Gastroesophageal sphincter (tissue), 3 donors: ENCODE measurements at regions not wholly inside any gene's neighbourhood (a gene's known extent, or its start where the extent isn't known, plus 50 kb on each side); places are given as distances from the start of the nearest gene placed in this dataset.

ENCODE experiments used
- CTCF ChIP-seq, 4 experiments: fragments of 200-600 bp in 2 of 4; fragments of 450-650 bp in 2 of 4; sonication (generic) in 1 of 4; IDR thresholded peaks; one replicate each; pipeline ENCODE4 v1.5.1; 2017 to 2019; ENCODE audit warnings: antibody characterized with exemption in 4 of 4, mild to moderate bottlenecking in 2 of 4, moderate library complexity in 2 of 4
- EP300 ChIP-seq: sonication (generic); formaldehyde crosslinking; IDR thresholded peaks from one replicate; pipeline ENCODE4 v1.6.1; 2017; ENCODE audit warnings: antibody characterized with exemption, mild to moderate bottlenecking
- POLR2A ChIP-seq, 2 donors: fragments of 450-650 bp; IDR thresholded peaks; one replicate each; pipeline ENCODE4 v1.6.1; 2017; ENCODE audit warnings: antibody characterized with exemption in 2 of 2, mild to moderate bottlenecking in 2 of 2, moderate library complexity in 1 of 2
- POLR2AphosphoS5 ChIP-seq: sonication (generic); formaldehyde crosslinking; IDR thresholded peaks from one replicate; pipeline ENCODE4 v1.6.1; 2017; ENCODE audit warnings: antibody characterized with exemption

DNA sequence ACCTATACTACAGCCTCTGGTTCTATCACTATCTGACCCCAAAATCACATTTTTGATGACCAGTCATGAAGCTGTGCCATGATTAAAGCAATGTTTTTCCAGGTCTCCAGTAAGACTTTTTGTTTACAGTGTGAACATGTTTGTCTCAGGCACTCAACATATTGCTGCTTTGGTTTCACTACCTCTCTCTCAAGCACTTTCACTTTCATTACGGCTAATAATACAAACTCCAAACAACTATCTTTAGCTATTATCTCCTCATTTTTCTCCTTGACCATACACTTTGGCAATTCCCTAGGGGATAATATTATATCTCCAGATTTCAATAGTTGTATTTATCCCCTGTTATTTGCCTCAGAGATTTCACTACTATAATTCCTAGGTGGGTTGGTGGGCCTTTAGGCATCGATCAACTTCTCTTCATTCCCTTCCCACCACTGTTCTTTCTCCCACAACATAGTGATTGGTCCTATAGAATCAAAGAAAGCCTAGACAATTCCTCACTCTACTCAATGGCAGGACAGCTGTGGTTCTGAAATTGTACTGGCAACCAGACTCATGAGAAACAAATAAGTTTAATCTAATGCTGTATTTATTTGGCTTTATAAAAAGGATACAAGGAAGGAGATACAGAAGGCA is 261.4 kb upstream of the ZWINT start:
- TF ChIP-seq CTCF (IDR thresholded peaks at IDR 0.05) (no peak), POLR2AphosphoS5 (no peak), POLR2A (IDR thresholded peaks at IDR 0.05) (no peak), EP300 (no peak)
